NCI-H748 (cell line): ENCODE measurements at regions not wholly inside any gene's neighbourhood (a gene's known extent, or its start where the extent isn't known, plus 50 kb on each side); places are given as distances from the start of the nearest gene placed in this dataset.
"Not testable (repeated sequence)": the region's sequence is repeated elsewhere in the genome, so short reads cannot be mapped to it uniquely, and the experiment has no call there.

Experiments used
- DNase-seq: peaks from one replicate; lab custom pipeline; 2025; ENCODE audit not compliant: unreplicated experiment; lab: John Stamatoyannopoulos, UW

GRCh38 chr5:89374818-89375521 is 492.0 kb upstream of the MEF2C start:
- DNase-seq, result peak; percentile 83

GRCh38 chr5:89374144-89374784 is 491.3 kb upstream of the MEF2C start:
- DNase-seq, result peak; percentile 97

- no peak for DNase-seq
Observed at GRCh38 chr5:89372176-89372575, 489.2 kb upstream of the MEF2C start.

GRCh38 chr5:89371646-89372045 is 488.7 kb upstream of the MEF2C start:
- no peak for DNase-seq

- no peak for DNase-seq
Observed at GRCh38 chr5:89359046-89359445, 476.1 kb upstream of the MEF2C start.

- DNase-seq, result no peak
Observed at GRCh38 chr5:89353837-89354551, 471.0 kb upstream of the MEF2C start.

GRCh38 chr5:89351975-89352374 is 469.0 kb upstream of the MEF2C start:
- DNase-seq, result no peak

GRCh38 chr5:89351222-89351621 is 468.2 kb upstream of the MEF2C start:
- DNase-seq, result no peak

- DNase-seq, result no peak
Observed at GRCh38 chr5:89350684-89351083, 467.7 kb upstream of the MEF2C start.

GRCh38 chr5:89349246-89349980 is 466.4 kb upstream of the MEF2C start:
- DNase-seq, result peak; percentile 37

GRCh38 chr5:89346573-89346972 is 463.6 kb upstream of the MEF2C start:
- no peak for DNase-seq

GRCh38 chr5:89343666-89344065 is 460.7 kb upstream of the MEF2C start:
- peak; percentile 91 for DNase-seq

- peak; percentile 4 for DNase-seq
Observed at GRCh38 chr5:89342106-89342876, 459.3 kb upstream of the MEF2C start.

GRCh38 chr5:89338935-89339334 is 456.0 kb upstream of the MEF2C start:
- no peak for DNase-seq

GRCh38 chr5:89336111-89336510 is 453.1 kb upstream of the MEF2C start:
- DNase-seq, result no peak

- DNase-seq, result no peak
Observed at GRCh38 chr5:89330140-89330539, 447.2 kb upstream of the MEF2C start.

- DNase-seq, result no peak
Observed at GRCh38 chr5:89327608-89328007, 444.6 kb upstream of the MEF2C start.

- no peak for DNase-seq
Observed at GRCh38 chr5:89324990-89325389, 442.0 kb upstream of the MEF2C start.

- DNase-seq, result no peak
Observed at GRCh38 chr5:89320421-89321277, 437.7 kb upstream of the MEF2C start.

- DNase-seq, result not testable (repeated sequence)
Observed at GRCh38 chr5:89317838-89318237, 434.9 kb upstream of the MEF2C start.
